Dermis microvascular lymphatic vessel endothelial cell (primary cell): ENCODE measurements at regions not wholly inside any gene's neighbourhood (a gene's known extent, or its start where the extent isn't known, plus 50 kb on each side); places are given as distances from the start of the nearest gene placed in this dataset.
A peak's percentile ranks its signal among the peaks of the same experiment; 100 is the strongest.

ENCODE experiments used
- DNase-seq, 2 donors: peaks; one replicate each; pipeline versions ENCODE4 v3.0.0 to v3.0.0-alpha.2; 2010; ENCODE audit warnings: low read depth in 2 of 2

- no peak for DNase-seq
Observed at GRCh38 chr5:15263406-15263805, 236.6 kb upstream of the FBXL7 start.

GRCh38 chr5:15261269-15261995 is 238.5 kb upstream of the FBXL7 start:
- DNase-seq = no peak

GRCh38 chr5:15260356-15261268 is 239.4 kb upstream of the FBXL7 start:
- DNase-seq = no peak

- DNase-seq = no peak
Observed at GRCh38 chr5:15256485-15256884, 243.5 kb upstream of the FBXL7 start.

GRCh38 chr5:15255576-15255975 is 244.4 kb upstream of the FBXL7 start:
- DNase-seq = no peak

GRCh38 chr5:15254607-15255006 is 245.4 kb upstream of the FBXL7 start:
- DNase-seq = no peak

GRCh38 chr5:15252331-15252730 is 247.6 kb upstream of the FBXL7 start:
- no peak for DNase-seq

- peak; percentile 68 for DNase-seq
Observed at GRCh38 chr5:15249152-15249551, 250.8 kb upstream of the FBXL7 start.

- DNase-seq = no peak
Observed at GRCh38 chr5:15248731-15249130, 251.2 kb upstream of the FBXL7 start.

- no peak for DNase-seq
Observed at GRCh38 chr5:15245913-15246312, 254.1 kb upstream of the FBXL7 start.

- no peak for DNase-seq
Observed at GRCh38 chr5:15243301-15244020, 256.5 kb upstream of the FBXL7 start.

- DNase-seq = peak in 1 of 2 donors; percentile 2
Observed at GRCh38 chr5:15241216-15241821, 258.7 kb upstream of the FBXL7 start.

GRCh38 chr5:15238006-15238405 is 262.0 kb upstream of the FBXL7 start:
- DNase-seq = no peak

- DNase-seq = no peak
Observed at GRCh38 chr5:15236911-15237508, 263.0 kb upstream of the FBXL7 start.

GRCh38 chr5:15234911-15235310 is 265.1 kb upstream of the FBXL7 start:
- no peak for DNase-seq

GRCh38 chr5:15234366-15234765 is 265.6 kb upstream of the FBXL7 start:
- DNase-seq = no peak

GRCh38 chr5:15233566-15233965 is 266.4 kb upstream of the FBXL7 start:
- peak in 1 of 2 donors; percentile 87 for DNase-seq

GRCh38 chr5:15222156-15222555 is 277.8 kb upstream of the FBXL7 start:
- DNase-seq = no peak

GRCh38 chr5:15220642-15221173 is 279.3 kb upstream of the FBXL7 start:
- DNase-seq = no peak

- DNase-seq = no peak
Observed at GRCh38 chr5:15215056-15215455, 284.9 kb upstream of the FBXL7 start.

GRCh38 chr5:15214010-15214409 is 286.0 kb upstream of the FBXL7 start:
- no peak for DNase-seq
